H1 (cell line): ENCODE measurements at regions not wholly inside any gene's neighbourhood (a gene's known extent, or its start where the extent isn't known, plus 50 kb on each side); places are given as distances from the start of the nearest gene placed in this dataset.

ENCODE experiments used
- CTCF ChIA-PET: fragments of 300-600 bp; sonication (Branson Sonifier 250); formaldehyde crosslinking; loops from one replicate; lab custom pipeline; 2021; ENCODE audit not compliant: partially characterized antibody; lab: Charles Lee
- POLR2A ChIA-PET: fragments of 300-600 bp; sonication (Branson Sonifier 250); formaldehyde crosslinking; loops from one replicate; lab custom pipeline; 2021; ENCODE audit warnings: inconsistent platforms; ENCODE audit not compliant: partially characterized antibody; lab: Charles Lee
- DNase-seq, 2 experiments: peaks; one replicate each; pipeline versions ENCODE4 v3.0.0 to v3.0.0-alpha.2; 2010 to 2022; ENCODE audit warnings: low spot score in 2 of 2, low read depth in 1 of 2, mixed read lengths in 1 of 2
- FAIRE-seq: peaks from 2 replicates; lab custom pipeline; 2011; peaks lifted over from hg19 to GRCh38; lab: Jason Lieb, UNC
- H2AFZ ChIP-seq: 2 replicates; pipeline ENCODE4 v1.8.1; 2012; ENCODE audit warnings: low read length, inconsistent platforms
- H2AK5ac ChIP-seq: 2 replicates; pipeline ENCODE4 v1.6.1; 2013; ENCODE audit warnings: low read depth, low read length
- H2BK120ac ChIP-seq: replicated peaks from 2 replicates; pipeline ENCODE3; 2013; ENCODE audit warnings: low read depth, low read length, inconsistent platforms
- H2BK12ac ChIP-seq: 2 replicates; pipeline ENCODE4 v1.6.1; 2013; ENCODE audit warnings: low read depth, low read length
- H2BK15ac ChIP-seq: 2 replicates; pipeline ENCODE4 v1.6.1; 2013; ENCODE audit warnings: low read length
- H2BK20ac ChIP-seq: 2 replicates; pipeline ENCODE4 v1.6.1; 2013; ENCODE audit warnings: low read length
- H2BK5ac ChIP-seq: 2 replicates; pipeline ENCODE4 v1.6.1; 2013; ENCODE audit warnings: low read depth, low read length
- H3K14ac ChIP-seq: 2 replicates; pipeline ENCODE4 v1.6.1; 2013; ENCODE audit warnings: inconsistent platforms; ENCODE audit not compliant: insufficient read length
- H3K18ac ChIP-seq: 2 replicates; pipeline ENCODE4 v1.6.1; 2013; ENCODE audit warnings: low read length; ENCODE audit errors: extremely low read depth
- H3K23ac ChIP-seq: 2 replicates; pipeline ENCODE4 v1.6.1; 2013; ENCODE audit warnings: inconsistent platforms; ENCODE audit not compliant: insufficient read length
- H3K23me2 ChIP-seq: 2 replicates; pipeline ENCODE4 v1.6.1; 2013; ENCODE audit warnings: low read depth, low read length
- H3K27ac ChIP-seq: 2 replicates; pipeline ENCODE4 v1.6.1; 2011; ENCODE audit warnings: low read depth, low read length, inconsistent platforms
- H3K27me3 ChIP-seq, 4 experiments: replicated peaks in 1 of 4; 1 replicate in 1 of 4; 2 replicates in 3 of 4; pipeline versions ENCODE4 v1.6.1 to v1.8.1; 2011 to 2013; ENCODE audit warnings: low read length in 3 of 4, mild to moderate bottlenecking in 3 of 4, inconsistent platforms in 2 of 4, mixed read lengths in 2 of 4, moderate library complexity in 1 of 4; ENCODE audit not compliant: control insufficient read depth in 3 of 4, insufficient read depth in 3 of 4; ENCODE audit errors: extremely low read depth in 1 of 4
- H3K36me3 ChIP-seq, 4 experiments: 2 replicates each; pipeline versions ENCODE4 v1.6.1 to v1.8.1; 2011 to 2013; ENCODE audit warnings: mild to moderate bottlenecking in 4 of 4, low read length in 3 of 4, moderate library complexity in 2 of 4, control low read depth in 1 of 4, inconsistent platforms in 1 of 4; ENCODE audit not compliant: insufficient read depth in 4 of 4, control insufficient read depth in 2 of 4
- H3K4ac ChIP-seq: replicated peaks from 2 replicates; pipeline ENCODE3; 2013; ENCODE audit warnings: low read length, low read depth, mixed read lengths, inconsistent platforms; ENCODE audit not compliant: insufficient read length
- H3K4me1 ChIP-seq, 4 experiments: replicated peaks in 1 of 4; 1 replicate in 1 of 4; 2 replicates in 3 of 4; pipeline versions ENCODE4 v1.6.1 to v1.8.1; 2011 to 2013; ENCODE audit warnings: low read length in 3 of 4, inconsistent platforms in 2 of 4, mixed read lengths in 1 of 4; ENCODE audit not compliant: insufficient read depth in 4 of 4, control insufficient read depth in 3 of 4
- H3K4me2 ChIP-seq, 2 experiments: 2 replicates each; pipeline versions ENCODE4 v1.6.1 to v1.8.1; 2011 to 2013; ENCODE audit warnings: low read depth in 2 of 2, low read length in 2 of 2, control low read depth in 1 of 2, inconsistent platforms in 1 of 2, mild to moderate bottlenecking in 1 of 2; ENCODE audit not compliant: insufficient read depth in 1 of 2
- H3K4me3 ChIP-seq, 4 experiments: fragments of 200-600, 300-600 bp in 1 of 4; sonication (generic), shearing (Covaris generic), sonication (Bioruptor Twin) in 1 of 4; 2 replicates each; pipeline versions ENCODE4 v1.5.1 to v1.8.1; 2011 to 2016; ENCODE audit warnings: low read length in 4 of 4, low read depth in 3 of 4, control low read depth in 2 of 4, inconsistent platforms in 2 of 4, mild to moderate bottlenecking in 2 of 4, mixed read lengths in 1 of 4, moderate library complexity in 1 of 4; ENCODE audit not compliant: insufficient read depth in 2 of 4; ENCODE audit errors: extremely low read depth in 1 of 4
- H3K56ac ChIP-seq: replicated peaks from 2 replicates; pipeline ENCODE3; 2013; ENCODE audit warnings: low read depth, mild to moderate bottlenecking, mixed read lengths, low read length, inconsistent platforms; ENCODE audit not compliant: insufficient read length
- H3K79me1 ChIP-seq: 2 replicates; pipeline ENCODE4 v1.6.1; 2013; ENCODE audit warnings: low read depth, low read length, control low read depth
- H3K79me2 ChIP-seq, 2 experiments: 2 replicates each; pipeline versions ENCODE4 v1.6.1 to v1.8.1; 2012 to 2013; ENCODE audit warnings: low read length in 2 of 2, mild to moderate bottlenecking in 2 of 2, inconsistent platforms in 1 of 2; ENCODE audit not compliant: insufficient read depth in 2 of 2, control insufficient read depth in 1 of 2
- H3K9ac ChIP-seq, 4 experiments: replicated peaks in 1 of 4; 1 replicate in 1 of 4; 2 replicates in 3 of 4; pipeline versions ENCODE4 v1.6.1 to v1.8.1; 2011 to 2013; ENCODE audit warnings: low read depth in 3 of 4, low read length in 3 of 4, control low read depth in 2 of 4, mild to moderate bottlenecking in 2 of 4, moderate library complexity in 2 of 4, inconsistent platforms in 1 of 4; ENCODE audit errors: extremely low read depth in 1 of 4
- H3K9me3 ChIP-seq, 2 experiments: 2 replicates each; pipeline versions ENCODE4 v1.6.1 to v1.8.1; 2012 to 2013; ENCODE audit warnings: mild to moderate bottlenecking in 2 of 2, moderate library complexity in 2 of 2, control low read depth in 1 of 2, inconsistent platforms in 1 of 2, low read depth in 1 of 2, low read length in 1 of 2, mixed read lengths in 1 of 2; ENCODE audit not compliant: insufficient read depth in 2 of 2
- H4K20me1 ChIP-seq, 2 experiments: replicated peaks in 1 of 2; 2 replicates each; pipeline versions ENCODE3 to v1.8.1; 2011 to 2013; ENCODE audit warnings: inconsistent platforms in 2 of 2, low read length in 2 of 2, mild to moderate bottlenecking in 1 of 2; ENCODE audit not compliant: insufficient read depth in 2 of 2, control insufficient read depth in 1 of 2
- H4K5ac ChIP-seq: 2 replicates; pipeline ENCODE4 v1.6.1; 2013; ENCODE audit warnings: low read length, low read depth, mixed read lengths, inconsistent platforms; ENCODE audit not compliant: insufficient read length
- H4K8ac ChIP-seq: 2 replicates; pipeline ENCODE4 v1.8.0; 2013; ENCODE audit warnings: mild to moderate bottlenecking, moderate library complexity, low read length, inconsistent platforms; ENCODE audit not compliant: insufficient read depth; ENCODE audit errors: extremely low read depth
- H4K91ac ChIP-seq: replicated peaks from 2 replicates; pipeline ENCODE3; 2013; ENCODE audit warnings: low read length, mixed read lengths, inconsistent platforms; ENCODE audit not compliant: insufficient read length
- BCL11A ChIP-seq, 2 experiments: IDR thresholded peaks; one replicate each; pipeline ENCODE4 v1.6.1; 2011; ENCODE audit warnings: low read depth in 2 of 2, low read length in 2 of 2, mild to moderate bottlenecking in 2 of 2
- CTCF ChIP-seq, 3 experiments: IDR thresholded peaks; 1 replicate in 2 of 3; 2 replicates in 1 of 3; pipeline versions ENCODE4 v1.5.1 to v1.6.1; 2011; ENCODE audit warnings: low read length in 3 of 3, mild to moderate bottlenecking in 3 of 3, inconsistent platforms in 2 of 3, low read depth in 1 of 3, moderate library complexity in 1 of 3; ENCODE audit not compliant: insufficient read depth in 1 of 3; ENCODE audit errors: control extremely low read depth in 1 of 3
- GTF2F1 ChIP-seq: IDR thresholded peaks from 2 replicates; pipeline ENCODE4 v1.6.1; 2012; ENCODE audit warnings: low read depth, low read length, improper control_type of control experiment, borderline replicate concordance
- HDAC6 ChIP-seq: IDR thresholded peaks from one replicate; pipeline ENCODE4 v1.7.1; 2012; ENCODE audit warnings: low read depth, mild to moderate bottlenecking, inconsistent platforms, low read length, moderate library complexity
- JUN ChIP-seq: IDR thresholded peaks from 2 replicates; pipeline ENCODE4 v1.6.1; 2011; ENCODE audit warnings: low read depth, mild to moderate bottlenecking, improper control_type of control experiment, low read length
- KDM1A ChIP-seq: fragments of 200-600, 300-600 bp; sonication (generic); IDR thresholded peaks from 2 replicates; pipeline ENCODE4 v1.7.1; 2016; ENCODE audit warnings: mild to moderate bottlenecking, low read length, borderline replicate concordance
- KDM4A ChIP-seq: IDR thresholded peaks from one replicate; pipeline ENCODE4 v1.7.1; 2012; ENCODE audit warnings: low read depth, mild to moderate bottlenecking, moderate library complexity, low read length, inconsistent platforms; ENCODE audit not compliant: severe bottlenecking
- NANOG ChIP-seq: IDR thresholded peaks from 2 replicates; pipeline ENCODE4 v1.6.1; 2011; ENCODE audit warnings: low read length, low read depth, mild to moderate bottlenecking, inconsistent platforms; ENCODE audit not compliant: insufficient read depth, poor library complexity, severe bottlenecking
- PHF8 ChIP-seq: fragments of 200-600 bp; sonication (generic); conservative IDR thresholded peaks from 2 replicates; pipeline ENCODE4 v1.7.1; 2012; ENCODE audit warnings: low read depth, mild to moderate bottlenecking, inconsistent platforms, low read length, moderate library complexity
- POLR2AphosphoS5 ChIP-seq: IDR thresholded peaks from 2 replicates; pipeline ENCODE4 v1.6.1; 2011; ENCODE audit warnings: low read depth, low read length
- RBBP5 ChIP-seq: IDR thresholded peaks from 2 replicates; pipeline ENCODE4 v1.7.1; 2012; ENCODE audit warnings: low read depth, mild to moderate bottlenecking, inconsistent platforms, low read length, moderate library complexity, borderline replicate concordance
- RFX5 ChIP-seq: IDR thresholded peaks from 2 replicates; pipeline ENCODE4 v1.6.1; 2011; ENCODE audit warnings: low read depth, low read length, improper control_type of control experiment, borderline replicate concordance
- SP1 ChIP-seq: IDR thresholded peaks from 2 replicates; pipeline ENCODE4 v1.6.1; 2011; ENCODE audit warnings: low read depth, low read length
- TCF12 ChIP-seq: IDR thresholded peaks from 2 replicates; pipeline ENCODE4 v1.6.1; 2011; ENCODE audit warnings: low read depth, mild to moderate bottlenecking, low read length

GRCh38 chr4:95921470-95921869 lies 81.6 kb downstream of the PDHA2 start:
- H2AFZ ChIP-seq: no peak overlapping the region
- no peak overlapping the region for H3K4me2 ChIP-seq
- H3K4ac ChIP-seq: no peak overlapping the region
- H4K91ac ChIP-seq: no peak overlapping the region
- FAIRE-seq (no peak), DNase-seq (no peak)
- no peaks in the 10 kb centered on the region for H3K79me2 ChIP-seq
- peaks cover 10 to 24% of the 10 kb centered on the region in 2 experiments for H3K9me3 ChIP-seq
- H4K5ac ChIP-seq: no peak overlapping the region
- no peak overlapping the region for H2BK15ac ChIP-seq
- no peak overlapping the region for H3K23ac ChIP-seq
- ChIA-PET POLR2A (no interaction called here), CTCF (no interaction called here)
- no peak overlapping the region for H2BK5ac ChIP-seq
- no peaks in the 10 kb centered on the region for H3K79me1 ChIP-seq
- no peak overlapping the region for H3K14ac ChIP-seq
- H2BK20ac ChIP-seq: no peak overlapping the region
- H3K27me3 ChIP-seq: no peaks in the 10 kb centered on the region
- no peak overlapping the region for H3K56ac ChIP-seq
- H3K4me3 ChIP-seq: no peak overlapping the region
- H3K27ac ChIP-seq: no peak overlapping the region
- H3K36me3 ChIP-seq: peaks cover 0 to 5% (median 0%) of the 10 kb centered on the region in 4 experiments; a peak in 2 of 8 replicates
- no peaks in the 10 kb centered on the region for H3K4me1 ChIP-seq
- no peak overlapping the region for H3K18ac ChIP-seq
- no peak overlapping the region for H2AK5ac ChIP-seq
- H3K9ac ChIP-seq: no peak overlapping the region
- no peaks in the 10 kb centered on the region for H4K20me1 ChIP-seq
- no peak overlapping the region for H2BK12ac ChIP-seq
- no peaks in the 10 kb centered on the region for H3K23me2 ChIP-seq
- H2BK120ac ChIP-seq: no peak overlapping the region
- no peak overlapping the region for H4K8ac ChIP-seq
- no peak for TF ChIP-seq SP1
- TF ChIP-seq JUN: no peak
- no peak for TF ChIP-seq CTCF (IDR thresholded peaks at IDR 0.05; ENCODE audit: control extremely low read depth in 1 of 3, insufficient read depth in 1 of 3, low read depth in 1 of 3, low read length in 3 of 3)
- no peak for TF ChIP-seq POLR2AphosphoS5
- no peak for TF ChIP-seq KDM1A
- TF ChIP-seq PHF8: no peak
- no peak for TF ChIP-seq BCL11A (IDR thresholded peaks at IDR 0.05; ENCODE audit: low read depth in 2 of 2, low read length in 2 of 2)
- TF ChIP-seq TCF12: no peak
- no peak for TF ChIP-seq KDM4A
- no peak for TF ChIP-seq NANOG
- no peak for TF ChIP-seq HDAC6
- TF ChIP-seq RBBP5: no peak
- no peak for TF ChIP-seq RFX5
- TF ChIP-seq GTF2F1: no peak
